Stimulated activated CD4-positive, alpha-beta T cell treated with anti-CD3 and anti-CD28 coated beads, Interleukin-15, amount 100 ng/mL, for 24 hours (primary cell): ENCODE measurements at regions not wholly inside any gene's neighbourhood (a gene's known extent, or its start where the extent isn't known, plus 50 kb on each side); places are given as distances from the start of the nearest gene placed in this dataset.

Experiments
- DNase-seq: peaks from one replicate; pipeline ENCODE4 v3.0.0-alpha.2; 2020

DNA sequence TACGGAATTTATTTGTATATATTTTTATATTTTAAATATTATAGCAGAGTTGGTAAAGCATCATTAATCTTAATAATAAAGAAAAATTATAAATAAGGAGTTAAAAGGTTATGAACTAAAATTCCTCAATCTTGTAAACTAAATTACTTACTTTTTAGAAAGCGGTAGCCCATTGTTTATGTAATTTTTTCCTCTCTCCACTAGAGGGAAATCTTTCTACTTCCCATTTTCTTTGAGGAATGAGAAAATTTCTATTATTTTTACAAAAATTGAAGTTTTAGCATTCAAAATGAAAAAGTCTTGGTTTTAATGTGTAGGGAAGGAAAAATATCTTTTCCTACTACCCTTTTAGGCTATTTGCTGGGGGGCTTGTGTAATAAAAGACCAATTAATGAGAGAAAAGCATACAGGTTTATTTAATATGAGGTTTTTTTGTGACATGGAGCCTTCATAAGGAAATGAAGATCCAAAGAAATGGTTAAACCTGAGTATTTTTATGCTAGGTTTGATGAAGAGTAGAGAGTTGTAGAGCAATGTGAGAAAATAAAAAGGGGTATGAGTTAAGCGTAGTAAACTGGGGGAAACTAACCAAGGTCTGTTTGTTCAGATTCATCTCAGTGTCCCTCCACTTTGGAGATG, 68.7 kb upstream of the ADAD1 start:
- no peak for DNase-seq

GRCh38 chr4:122313006-122313646, 65.7 kb upstream of the ADAD1 start:
- no peak for DNase-seq

- no peak for DNase-seq
These were observed 51.9 kb upstream of the ADAD1 start for GRCh38 chr4:122326908-122327307.

- no peak for DNase-seq
These were observed 49.9 kb upstream of the ADAD1 start for GRCh38 chr4:122328893-122329292.
